Nephron progenitor cell (in vitro differentiated cells): ENCODE measurements at regions not wholly inside any gene's neighbourhood (a gene's known extent, or its start where the extent isn't known, plus 50 kb on each side); places are given as distances from the start of the nearest gene placed in this dataset.
A peak's percentile ranks its signal among the peaks of the same experiment; 100 is the strongest.

Source experiments
- DNase-seq: peaks from one replicate; pipeline ENCODE4 v3.0.0; 2021
- H3K27ac Mint-ChIP-seq: 2 replicates; pipeline ENCODE4 v1.8.0; 2021; ENCODE audit warnings: mild to moderate bottlenecking, moderate library complexity, mixed read lengths
- H3K27me3 Mint-ChIP-seq: 2 replicates; pipeline ENCODE4 v1.8.0; 2021; ENCODE audit warnings: mild to moderate bottlenecking, low read depth, mixed read lengths; ENCODE audit not compliant: poor library complexity
- H3K36me3 Mint-ChIP-seq: 2 replicates; pipeline ENCODE4 v1.8.0; 2021; ENCODE audit warnings: low read depth, mixed read lengths
- H3K4me1 Mint-ChIP-seq: 2 replicates; pipeline ENCODE4 v1.8.0; 2021; ENCODE audit warnings: mixed read lengths
- H3K4me3 Mint-ChIP-seq: 2 replicates; pipeline ENCODE4 v1.8.0; 2021; ENCODE audit warnings: mild to moderate bottlenecking, moderate library complexity, mixed read lengths
- H3K9me3 Mint-ChIP-seq: 2 replicates; pipeline ENCODE4 v1.8.0; 2021; ENCODE audit warnings: mild to moderate bottlenecking, moderate library complexity, mixed read lengths
- CTCF ChIP-seq: fragments of 200-600 bp; sonication (generic); IDR thresholded peaks from 2 replicates; pipeline ENCODE4 v1.5.0; 2021; ENCODE audit warnings: antibody characterized with exemption

DNA sequence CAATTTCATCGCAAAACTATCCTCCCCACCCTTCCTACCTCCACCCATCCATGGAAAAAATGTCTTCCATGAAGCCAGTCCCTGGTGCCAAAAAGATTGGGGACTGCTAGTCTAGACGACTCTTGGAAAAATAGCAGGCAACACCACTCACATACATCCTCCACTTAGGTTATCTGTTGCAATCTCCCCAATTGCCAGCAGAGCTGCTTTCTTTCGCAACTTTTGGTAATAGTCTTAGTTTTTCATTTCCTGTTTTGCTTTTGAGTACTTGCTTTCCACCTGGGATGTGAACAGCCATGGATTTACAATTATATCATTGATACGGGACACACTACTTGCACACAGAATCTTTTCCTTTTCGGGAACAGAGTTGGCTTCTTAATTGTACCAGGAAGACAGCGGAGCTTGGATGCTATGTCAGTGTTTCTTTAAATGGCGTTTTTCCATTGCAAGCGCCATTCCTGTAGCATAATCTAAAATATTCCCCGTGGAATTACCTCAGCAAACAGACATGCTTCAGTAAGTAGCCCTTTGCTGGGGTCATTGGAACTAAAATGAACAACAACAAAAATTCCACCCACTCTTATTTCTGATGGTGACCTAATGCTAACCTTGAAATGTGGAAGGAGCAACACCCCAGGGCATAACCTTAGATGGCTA, 183.3 kb upstream of the ADGRL2 start:
- TF ChIP-seq CTCF: no peak
- Mint-ChIP-seq H3K4me1 (no peaks in the 10 kb centered on the region), H3K36me3 (peaks cover 12% of the 10 kb centered on the region), H3K27ac (no peak overlapping the region), H3K27me3 (no peaks in the 10 kb centered on the region), H3K9me3 (peaks cover 27% of the 10 kb centered on the region), H3K4me3 (no peak overlapping the region)
- no peak for DNase-seq

- Mint-ChIP-seq H3K27ac (peak overlapping the region; percentile 2), H3K36me3 (peaks cover 17% of the 10 kb centered on the region), H3K4me3 (no peak overlapping the region), H3K27me3 (peaks cover under 1% of the 10 kb centered on the region), H3K9me3 (peaks cover 33% of the 10 kb centered on the region), H3K4me1 (no peaks in the 10 kb centered on the region)
- no peak for DNase-seq
- no peak for TF ChIP-seq CTCF
Measured at GRCh38 chr1:81613803-81614202, 186.9 kb upstream of the ADGRL2 start.

- Mint-ChIP-seq H3K9me3 (peaks cover 7% of the 10 kb centered on the region), H3K27me3 (peaks cover 4% of the 10 kb centered on the region), H3K27ac (no peak overlapping the region), H3K4me3 (no peak overlapping the region), H3K36me3 (peaks cover 5% of the 10 kb centered on the region), H3K4me1 (peaks cover 38% of the 10 kb centered on the region)
- no peak for DNase-seq
- TF ChIP-seq CTCF: no peak
Measured at GRCh38 chr1:81607924-81608323, 192.8 kb upstream of the ADGRL2 start.

- peaks cover 4% of the 10 kb centered on the region for H3K27me3 Mint-ChIP-seq
- peaks cover 7% of the 10 kb centered on the region for H3K9me3 Mint-ChIP-seq
- no peak for DNase-seq
- no peak for TF ChIP-seq CTCF
- H3K36me3 Mint-ChIP-seq: peaks cover 5% of the 10 kb centered on the region
- no peak overlapping the region for H3K4me3 Mint-ChIP-seq
- H3K4me1 Mint-ChIP-seq: peaks cover 38% of the 10 kb centered on the region
- H3K27ac Mint-ChIP-seq: no peak overlapping the region
Measured at GRCh38 chr1:81607086-81607485, 193.6 kb upstream of the ADGRL2 start.

DNA sequence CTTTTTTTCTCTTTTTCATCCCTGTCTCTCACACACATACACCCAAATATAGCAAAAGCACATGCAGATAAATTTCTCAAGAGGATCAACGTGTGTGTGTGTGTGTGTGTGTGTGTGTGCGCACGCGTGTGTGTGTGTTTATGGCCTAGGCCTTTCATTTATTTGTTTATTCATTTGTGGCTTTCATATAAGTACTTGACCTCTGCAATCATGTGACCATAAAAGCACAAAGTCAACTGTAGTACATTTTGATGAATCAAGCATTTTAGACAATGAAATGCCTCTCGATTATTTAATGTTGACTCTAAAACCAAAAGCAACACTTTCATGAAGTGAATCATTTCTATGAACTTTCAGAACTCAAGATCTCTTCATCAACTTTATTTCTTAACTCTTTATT, 194.1 kb upstream of the ADGRL2 start:
- DNase-seq: no peak
- Mint-ChIP-seq H3K9me3 (peaks cover 3% of the 10 kb centered on the region), H3K27me3 (peaks cover 4% of the 10 kb centered on the region), H3K36me3 (peaks cover under 1% of the 10 kb centered on the region), H3K4me1 (peaks cover 41% of the 10 kb centered on the region), H3K4me3 (no peak overlapping the region), H3K27ac (no peak overlapping the region)
- TF ChIP-seq CTCF: no peak

DNA sequence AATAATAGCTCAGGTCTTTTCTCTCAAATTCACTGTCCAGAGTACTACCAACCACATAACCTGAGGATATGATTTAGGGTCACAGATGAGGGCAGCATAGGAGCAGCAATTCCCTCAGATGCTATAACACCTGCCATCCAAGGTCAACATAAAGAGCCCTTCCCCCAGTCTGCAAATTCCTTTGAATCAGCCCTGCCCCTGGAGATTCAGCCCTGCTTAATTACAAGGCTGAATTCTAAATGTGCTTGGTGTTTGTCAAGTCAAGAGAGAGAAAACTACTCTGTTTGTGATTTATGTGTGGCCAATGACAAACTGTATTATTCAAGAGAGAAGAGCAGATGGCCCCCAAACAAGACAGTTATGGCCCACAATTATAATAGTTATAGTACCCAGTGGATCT, 195.7 kb upstream of the ADGRL2 start:
- Mint-ChIP-seq H3K36me3 (no peaks in the 10 kb centered on the region), H3K4me3 (no peak overlapping the region), H3K27me3 (peaks cover 4% of the 10 kb centered on the region), H3K9me3 (no peaks in the 10 kb centered on the region), H3K4me1 (peaks cover 57% of the 10 kb centered on the region), H3K27ac (no peak overlapping the region)
- no peak for TF ChIP-seq CTCF
- DNase-seq: no peak
